ENCODE measurements at regions not wholly inside any gene's neighbourhood (a gene's known extent, or its start where the extent isn't known, plus 50 kb on each side); places are given as distances from the start of the nearest gene placed in this dataset.
"Not testable (repeated sequence)": the region's sequence is repeated elsewhere in the genome, so short reads cannot be mapped to it uniquely, and the experiment has no call there.

DNA sequence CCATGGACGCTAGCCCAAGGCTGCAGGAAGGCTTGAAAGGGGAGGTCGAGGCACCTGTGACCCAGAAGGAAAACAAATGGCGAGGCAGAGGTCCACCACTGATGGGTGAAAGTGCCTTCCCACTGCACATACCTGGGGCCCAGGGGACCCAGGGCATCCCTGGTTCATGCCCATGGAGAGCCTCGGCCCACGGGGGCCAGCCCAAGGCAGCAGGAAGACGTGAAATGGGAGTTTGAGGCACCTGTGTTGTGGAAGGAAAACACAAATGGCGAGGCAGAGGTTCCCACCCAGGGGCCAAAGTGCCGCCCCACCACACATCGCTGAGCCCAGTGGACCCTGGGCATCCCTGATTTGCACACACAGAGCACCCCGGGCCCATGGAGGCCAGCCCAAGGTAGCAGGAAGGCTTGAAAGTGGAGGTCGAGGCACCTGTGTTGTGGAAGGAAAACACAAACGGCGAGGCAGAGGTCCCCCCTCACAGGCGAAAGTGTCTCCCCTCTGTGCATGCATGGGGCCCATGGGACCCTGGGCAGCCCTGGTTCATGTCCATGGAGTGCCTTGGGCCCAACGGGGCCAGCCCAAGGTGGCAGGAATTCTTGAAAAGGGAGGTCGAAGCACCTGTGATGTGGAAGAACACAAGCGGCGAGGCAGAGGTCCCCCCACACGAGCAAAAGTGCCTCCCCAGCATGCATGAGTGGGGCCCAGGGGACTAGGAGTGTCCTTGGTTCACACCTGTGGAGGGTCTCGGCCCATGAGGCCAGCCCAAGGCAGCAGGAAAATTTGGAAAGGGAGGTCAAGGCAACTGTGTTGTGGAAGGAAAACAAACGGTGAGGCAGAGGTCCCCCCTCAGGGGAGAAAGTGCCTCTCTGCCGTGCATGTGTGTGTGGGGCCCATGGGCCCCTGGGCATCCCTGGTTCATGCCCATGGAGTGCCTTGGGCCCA lies 383.3 kb downstream of the ALG10 start:
- no peak for DNase-seq (ENCODE audit: low read depth)

DNA sequence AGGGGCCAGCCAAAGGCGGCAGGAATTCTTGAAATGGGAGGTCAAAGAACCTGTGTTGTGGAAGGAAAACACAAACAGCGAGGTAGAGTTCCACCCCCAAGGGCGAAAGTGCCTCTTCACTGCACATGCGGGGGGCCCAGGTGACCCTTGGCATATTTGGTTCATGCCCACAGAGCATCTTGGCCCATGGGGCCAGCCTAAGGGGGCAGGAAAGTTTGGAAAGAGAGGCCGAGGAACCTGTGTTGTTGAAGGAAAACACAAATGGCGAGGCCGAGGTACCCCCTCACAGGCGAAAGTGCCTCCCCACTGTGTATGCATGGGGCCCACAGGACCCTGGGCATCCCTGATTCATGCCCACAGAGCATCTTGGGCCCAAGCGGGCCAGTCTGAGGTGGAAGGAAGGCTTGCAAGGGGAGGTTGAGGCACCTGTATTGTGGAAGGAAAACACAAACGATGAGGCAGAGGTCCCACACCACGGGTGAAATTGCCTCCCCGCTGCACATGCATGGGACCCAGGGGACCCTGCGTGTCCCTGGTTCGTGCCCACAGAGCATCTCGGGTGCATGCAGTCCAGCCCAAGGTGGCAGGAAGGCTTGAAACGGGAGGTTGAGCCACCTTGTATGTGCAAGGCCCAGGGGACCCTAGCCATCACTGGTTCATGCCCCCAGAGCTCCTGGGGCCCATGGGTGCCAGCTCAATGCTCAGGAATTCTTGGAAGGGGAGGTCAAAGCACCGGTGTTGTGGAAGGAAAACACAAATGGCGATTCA lies 384.1 kb downstream of the ALG10 start:
- DNase-seq (ENCODE audit: low read depth) = no peak

DNA sequence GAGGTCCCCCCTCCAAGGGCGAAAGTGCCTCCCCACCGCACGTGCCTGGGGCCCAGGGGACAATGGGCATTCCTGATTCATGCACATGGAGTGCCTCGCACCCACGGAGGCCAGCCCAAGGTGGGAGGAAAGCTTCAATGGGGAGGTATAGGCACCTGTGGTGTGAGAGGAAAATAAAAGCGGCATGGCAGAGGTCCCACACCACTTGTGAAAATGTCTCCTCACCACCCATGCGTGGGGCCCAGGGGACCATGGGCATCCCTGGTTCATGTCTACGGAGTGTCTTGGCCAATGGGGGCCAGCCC lies 384.7 kb downstream of the ALG10 start:
- no peak for DNase-seq (ENCODE audit: low read depth)

DNA sequence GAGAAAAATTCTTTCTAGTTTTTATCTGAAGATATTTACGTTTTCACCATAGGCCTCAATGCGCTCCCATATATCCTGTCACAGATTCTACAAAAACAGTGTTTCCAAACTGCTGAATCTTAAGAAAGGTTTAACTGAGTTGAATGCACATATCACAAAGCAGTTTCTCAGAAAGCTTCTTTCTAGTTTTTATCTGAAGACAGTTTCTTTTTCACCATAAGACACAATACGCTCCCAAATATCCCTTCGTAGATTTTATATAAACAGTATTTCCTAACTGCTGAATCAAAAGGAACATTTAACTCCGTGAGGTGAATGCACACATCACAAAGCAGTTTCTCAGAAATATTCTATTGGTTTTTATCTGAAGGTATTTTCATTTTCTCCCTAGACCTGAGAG lies 385.5 kb downstream of the ALG10 start:
- no peak for DNase-seq (ENCODE audit: low read depth)

DNA sequence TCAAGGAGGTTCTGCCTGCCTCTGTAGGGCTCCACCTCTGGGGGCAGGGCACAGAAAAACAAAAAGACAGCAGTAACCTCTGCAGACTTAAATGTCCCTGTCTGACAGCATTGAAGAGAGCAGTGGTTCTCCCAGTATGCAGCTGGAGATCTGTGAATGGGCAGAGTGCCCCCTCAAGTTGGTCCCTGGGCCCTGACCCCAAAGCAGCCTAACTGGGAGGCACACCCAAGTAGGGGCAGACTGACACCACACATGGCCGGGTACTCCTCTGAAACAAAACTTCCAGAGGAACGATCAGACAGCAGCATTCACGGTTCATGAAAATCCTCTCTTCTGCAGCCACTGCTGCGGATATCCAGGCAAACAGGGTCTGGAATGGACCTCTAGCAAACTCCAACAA lies 409.2 kb downstream of the ALG10 start:
- not testable (repeated sequence) for DNase-seq (ENCODE audit: low read depth)
